ENCODE measurements at regions not wholly inside any gene's neighbourhood (a gene's known extent, or its start where the extent isn't known, plus 50 kb on each side); places are given as distances from the start of the nearest gene placed in this dataset.

DNA sequence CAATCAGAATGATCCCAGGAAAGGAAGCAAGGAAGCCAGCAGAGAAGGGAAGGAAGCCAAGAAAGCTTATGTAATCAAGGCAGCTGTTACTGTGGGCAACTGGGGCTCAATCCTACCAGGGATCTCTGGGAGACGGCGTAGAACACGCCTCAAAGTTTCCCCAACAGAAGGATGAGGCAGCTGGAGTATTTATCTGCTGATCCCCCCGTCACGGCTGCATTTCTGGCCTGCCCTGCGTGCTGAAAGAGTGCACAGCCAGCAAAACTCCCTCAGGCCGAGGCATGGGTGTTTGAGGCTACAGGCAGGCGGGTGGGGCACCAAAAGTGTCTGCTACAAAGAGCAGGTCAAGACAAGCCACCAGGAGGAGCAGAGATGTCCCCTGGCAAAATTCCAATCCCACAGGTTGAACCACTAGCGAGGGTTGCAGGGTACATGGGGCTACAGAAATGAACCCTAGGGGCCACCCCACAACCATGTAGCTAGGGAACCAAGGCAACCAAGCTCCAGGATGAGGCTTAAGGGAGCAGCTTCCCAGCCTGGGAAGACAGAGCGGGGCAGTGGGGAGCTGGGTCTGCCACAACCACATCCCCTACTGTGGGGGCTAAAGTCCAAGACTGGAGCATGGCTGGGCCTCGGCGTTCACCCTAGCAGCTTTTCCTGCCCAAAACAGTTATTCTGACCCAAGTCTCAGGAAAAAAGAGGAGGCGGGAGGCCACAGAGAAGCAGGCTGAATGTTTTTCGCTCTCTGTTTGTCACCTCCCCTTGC, 113.4 kb downstream of the BCOR start:
- H3K4me3 ChIP-seq (ENCODE audit: low read length), result no peak overlapping the region
- peak; percentile 46 for DNase-seq (ENCODE audit: low read depth)
- no peak for TF ChIP-seq CTCF (conservative IDR thresholded peaks at IDR 0.05; ENCODE audit: low read depth, low read length)

DNA sequence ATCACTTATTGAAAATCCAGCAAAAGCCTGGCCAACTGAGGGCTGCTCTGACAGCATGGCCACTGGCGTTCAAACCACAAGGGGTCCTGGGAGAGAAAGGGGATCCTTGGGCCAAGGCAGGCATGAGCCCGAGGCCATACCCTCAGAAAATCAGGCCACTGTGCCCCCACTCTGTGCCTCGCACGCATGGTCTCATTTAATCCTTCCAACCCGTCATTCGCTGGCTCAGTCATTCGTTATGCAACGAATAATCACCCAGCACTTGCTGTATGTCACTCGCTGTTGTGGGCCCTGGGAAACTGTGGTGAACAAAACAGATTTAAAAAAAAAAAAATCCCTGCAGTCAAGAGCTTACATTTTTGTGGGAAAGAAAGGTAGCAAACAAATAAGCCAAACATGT, 112.7 kb downstream of the BCOR start:
- H3K4me3 ChIP-seq (ENCODE audit: low read length), result no peak overlapping the region
- no peak for TF ChIP-seq CTCF (conservative IDR thresholded peaks at IDR 0.05; ENCODE audit: low read depth, low read length)
- peak; percentile 69 for DNase-seq (ENCODE audit: low read depth)

DNA sequence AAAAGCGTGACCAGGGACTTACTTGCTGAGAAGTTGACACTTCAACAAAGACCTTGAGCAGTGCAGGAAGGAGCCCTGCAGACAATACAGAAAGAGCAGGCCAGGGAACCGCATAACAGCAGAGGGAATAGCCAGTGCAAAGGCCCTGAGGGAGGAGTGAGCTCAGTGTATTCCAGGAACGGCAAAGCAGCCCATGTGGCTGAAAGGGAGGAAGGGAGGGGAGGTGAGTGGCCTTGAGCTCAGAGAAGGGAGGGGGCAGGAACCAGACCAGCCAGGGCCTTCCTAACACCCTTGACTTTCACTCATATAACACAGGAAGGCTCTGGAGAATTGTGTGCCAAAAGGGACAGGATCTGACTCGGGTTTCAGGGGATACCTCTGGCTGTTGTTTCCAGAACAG, 112.2 kb downstream of the BCOR start:
- TF ChIP-seq CTCF (conservative IDR thresholded peaks at IDR 0.05; ENCODE audit: low read depth, low read length), result no peak
- DNase-seq (ENCODE audit: low read depth), result no peak
- H3K4me3 ChIP-seq (ENCODE audit: low read length), result no peak overlapping the region

DNA sequence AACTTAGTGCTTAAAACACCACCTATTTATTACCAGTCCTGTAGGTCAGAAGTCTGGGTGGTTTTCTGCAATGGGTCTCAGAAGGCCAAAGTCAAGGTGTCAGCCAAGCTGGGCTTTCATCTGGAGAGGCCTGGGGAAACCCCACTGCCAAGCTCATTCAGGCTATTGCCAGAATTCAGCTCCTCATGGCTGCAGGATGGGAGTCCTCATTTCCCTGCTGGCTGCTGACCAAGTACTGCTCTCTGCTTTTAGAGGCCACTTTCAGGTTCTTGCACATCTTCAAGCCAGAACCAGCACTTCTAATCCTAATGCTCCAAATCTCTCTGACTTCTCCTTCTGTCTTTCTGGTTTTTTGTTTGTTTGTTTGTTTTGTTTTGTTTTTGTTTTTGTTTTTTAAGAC, 109.3 kb downstream of the BCOR start:
- no peak for DNase-seq (ENCODE audit: low read depth)
- H3K4me3 ChIP-seq (ENCODE audit: low read length), result no peak overlapping the region
- TF ChIP-seq CTCF (conservative IDR thresholded peaks at IDR 0.05; ENCODE audit: low read depth, low read length), result no peak

GRCh38 chrX:39990388-39990787, 107.4 kb downstream of the BCOR start:
- TF ChIP-seq CTCF (conservative IDR thresholded peaks at IDR 0.05; ENCODE audit: low read depth, low read length), result no peak
- no peak overlapping the region for H3K4me3 ChIP-seq (ENCODE audit: low read length)
- no peak for DNase-seq (ENCODE audit: low read depth)

DNA sequence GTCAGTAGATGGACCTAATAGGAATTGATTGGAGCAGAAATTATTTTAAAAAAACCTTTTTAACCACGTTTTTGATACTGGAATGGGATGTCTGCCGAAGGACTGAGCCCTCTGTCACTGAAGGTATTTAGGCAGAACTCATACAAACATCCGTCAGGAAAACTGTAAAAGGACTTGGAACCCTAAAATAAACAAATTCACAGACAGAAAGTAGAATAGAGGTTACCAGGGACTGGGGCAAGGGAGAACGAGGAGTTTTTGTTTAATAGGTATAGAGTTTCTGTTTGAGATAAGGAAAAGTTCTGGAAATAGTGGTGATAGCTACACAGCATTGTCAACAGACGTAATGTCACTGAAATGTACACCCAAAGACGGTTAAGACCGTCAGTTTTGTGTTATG, 105.5 kb downstream of the BCOR start:
- no peak for TF ChIP-seq CTCF (conservative IDR thresholded peaks at IDR 0.05; ENCODE audit: low read depth, low read length)
- H3K4me3 ChIP-seq (ENCODE audit: low read length), result no peak overlapping the region
- no peak for DNase-seq (ENCODE audit: low read depth)

- no peak overlapping the region for H3K4me3 ChIP-seq (ENCODE audit: low read length)
- no peak for DNase-seq (ENCODE audit: low read depth)
- TF ChIP-seq CTCF (conservative IDR thresholded peaks at IDR 0.05; ENCODE audit: low read depth, low read length), result no peak
These were observed 102.3 kb downstream of the BCOR start for GRCh38 chrX:39995457-39995856.
